ENCODE measurements at regions not wholly inside any gene's neighbourhood (a gene's known extent, or its start where the extent isn't known, plus 50 kb on each side); places are given as distances from the start of the nearest gene placed in this dataset.

GRCh38 chr5:4348919-4349318 is 753.3 kb downstream of the IRX1 start:
- POLR2A ChIA-PET, result no interaction called here
- H3K4me3 ChIP-seq (ENCODE audit: low read depth, low read length), result no peak overlapping the region
- no peaks in the 10 kb centered on the region for H3K36me3 ChIP-seq (ENCODE audit: control insufficient read depth in 2 of 2, insufficient read depth in 1 of 2, low read length in 2 of 2)
- CTCF ChIA-PET, result no interaction called here
- H3K4me1 ChIP-seq (ENCODE audit: control insufficient read depth, insufficient read depth, low read length), result no peaks in the 10 kb centered on the region
- H3K27ac ChIP-seq (ENCODE audit: extremely low read depth, low read depth, low read length), result no peak overlapping the region
- TF ChIP-seq ZNF280D (tag by site-specific recombination; IDR thresholded peaks at IDR 0.05) (no peak), ZNF2 (tag by site-specific recombination; IDR thresholded peaks at IDR 0.05) (no peak), ZNF768 (tag by site-specific recombination; IDR thresholded peaks at IDR 0.05) (no peak), ZNF626 (tag by site-specific recombination; IDR thresholded peaks at IDR 0.05) (no peak), BCL6B (tag by site-specific recombination; IDR thresholded peaks at IDR 0.05) (no peak), HIC1 (tag by site-specific recombination; IDR thresholded peaks at IDR 0.05) (no peak), ZNF416 (tag by site-specific recombination; IDR thresholded peaks at IDR 0.05) (no peak), ZNF214 (tag by site-specific recombination; IDR thresholded peaks at IDR 0.05; ENCODE audit: borderline replicate concordance) (no peak), ZNF785 (tag by site-specific recombination; IDR thresholded peaks at IDR 0.05) (no peak), MEIS1 (CRISPR knock-in tag; IDR thresholded peaks at IDR 0.05; ENCODE audit: borderline replicate concordance) (no peak)
- H3K9me3 ChIP-seq (ENCODE audit: control insufficient read depth, insufficient read depth, low read depth, low read length), result no peaks in the 10 kb centered on the region

GRCh38 chr5:4356201-4356600 is 760.6 kb downstream of the IRX1 start:
- H3K9me3 ChIP-seq (ENCODE audit: control insufficient read depth, insufficient read depth, low read depth, low read length), result no peaks in the 10 kb centered on the region
- ChIA-PET POLR2A (no interaction called here), CTCF (interaction anchor here (0.6 kb wide), 1 partner anchor 1328 kb away, joined by 3 read pairs; no protein-coding TSS in a partner anchor)
- no peak for TF ChIP-seq ZSCAN5A (tag by site-specific recombination; IDR thresholded peaks at IDR 0.05)
- TF ChIP-seq ZFP41 (tag by site-specific recombination; IDR thresholded peaks at IDR 0.05; ENCODE audit: borderline replicate concordance), result no peak
- TF ChIP-seq ZNF544 (tag by site-specific recombination; IDR thresholded peaks at IDR 0.05), result no peak
- TF ChIP-seq ZSCAN4 (tag by site-specific recombination; IDR thresholded peaks at IDR 0.05), result no peak
- no peak for TF ChIP-seq ZNF658 (tag by site-specific recombination; IDR thresholded peaks at IDR 0.05)
- no peak for TF ChIP-seq ZNF426 (tag by site-specific recombination; IDR thresholded peaks at IDR 0.05)
- no peak for TF ChIP-seq SALL2 (tag by site-specific recombination; IDR thresholded peaks at IDR 0.05; ENCODE audit: borderline replicate concordance)
- no peak for TF ChIP-seq AEBP2 (tag by site-specific recombination; IDR thresholded peaks at IDR 0.05; ENCODE audit: borderline replicate concordance)
- TF ChIP-seq YY2 (tag by site-specific recombination; IDR thresholded peaks at IDR 0.05), result no peak
- TF ChIP-seq ZNF223 (tag by site-specific recombination; IDR thresholded peaks at IDR 0.05), result no peak
- no peak for TF ChIP-seq ZNF777 (tag by site-specific recombination; IDR thresholded peaks at IDR 0.05; ENCODE audit: borderline replicate concordance)
- no peak for TF ChIP-seq WT1 (tag by site-specific recombination; IDR thresholded peaks at IDR 0.05)
- no peak for TF ChIP-seq ZNF112 (tag by site-specific recombination; IDR thresholded peaks at IDR 0.05)
- no peak for TF ChIP-seq MEIS1 (CRISPR knock-in tag; IDR thresholded peaks at IDR 0.05; ENCODE audit: borderline replicate concordance)
- no peak for TF ChIP-seq ZNF548 (tag by site-specific recombination; IDR thresholded peaks at IDR 0.05)
- TF ChIP-seq KLF10 (tag by site-specific recombination; IDR thresholded peaks at IDR 0.05), result no peak
- no peak for TF ChIP-seq ZNF747 (tag by site-specific recombination; IDR thresholded peaks at IDR 0.05)

More at GRCh38 chr5:4356201-4356600, 760.6 kb downstream of the IRX1 start:
- Histone ChIP-seq H3K36me3 (ENCODE audit: control insufficient read depth in 2 of 2, insufficient read depth in 1 of 2, low read length in 2 of 2) (no peaks in the 10 kb centered on the region), H3K4me3 (ENCODE audit: low read depth, low read length) (no peak overlapping the region), H3K4me1 (ENCODE audit: control insufficient read depth, insufficient read depth, low read length) (no peaks in the 10 kb centered on the region), H3K27ac (ENCODE audit: extremely low read depth, low read depth, low read length) (no peak overlapping the region)
